HG03196 (cell line): ENCODE measurements at regions not wholly inside any gene's neighbourhood (a gene's known extent, or its start where the extent isn't known, plus 50 kb on each side); places are given as distances from the start of the nearest gene placed in this dataset.

Experiments used
- ATAC-seq: cut with Tn5 transposase; IDR thresholded peaks from one replicate; pipeline ENCODE4 v1.9.1; 2021; ENCODE audit not compliant: unreplicated experiment

DNA sequence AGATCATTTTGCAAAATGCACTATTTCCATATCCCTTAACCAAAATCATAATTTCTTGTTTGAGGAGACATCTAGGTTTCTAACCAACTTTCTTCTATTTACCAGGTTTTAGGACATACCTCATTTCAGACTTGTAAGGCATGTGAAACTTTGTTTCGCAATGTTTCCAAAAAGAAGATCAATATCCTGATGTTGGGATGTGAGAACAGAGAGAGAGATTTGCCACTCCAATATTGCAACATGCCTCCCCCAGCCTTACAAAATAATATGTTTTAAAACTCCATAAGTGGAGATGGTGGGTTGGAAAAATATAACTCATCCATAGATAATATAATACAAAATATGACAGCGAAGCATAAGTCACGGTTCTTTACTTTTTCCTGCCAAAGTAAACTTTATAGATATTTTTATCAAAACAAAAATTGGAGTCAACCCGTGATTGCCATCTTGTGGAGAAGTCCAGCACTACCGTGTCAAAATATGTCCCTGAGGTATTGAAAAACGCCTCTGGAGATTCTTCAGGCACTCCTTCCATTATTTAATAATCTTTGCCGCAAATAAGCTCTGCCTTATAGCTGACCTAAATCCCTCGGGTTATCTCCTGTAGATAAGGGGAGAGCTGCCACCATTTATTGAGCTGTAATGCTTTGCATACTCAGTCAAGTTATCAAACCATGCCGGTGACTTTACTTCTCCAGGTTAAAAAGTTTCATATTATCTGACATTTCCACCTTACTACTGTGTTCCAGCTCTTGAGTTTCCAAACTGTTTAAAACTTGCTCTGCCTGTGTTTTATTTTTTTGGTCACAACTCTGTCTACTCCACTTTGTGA, 534.2 kb downstream of the HACE1 start:
- ATAC-seq, result peak; percentile 20

DNA sequence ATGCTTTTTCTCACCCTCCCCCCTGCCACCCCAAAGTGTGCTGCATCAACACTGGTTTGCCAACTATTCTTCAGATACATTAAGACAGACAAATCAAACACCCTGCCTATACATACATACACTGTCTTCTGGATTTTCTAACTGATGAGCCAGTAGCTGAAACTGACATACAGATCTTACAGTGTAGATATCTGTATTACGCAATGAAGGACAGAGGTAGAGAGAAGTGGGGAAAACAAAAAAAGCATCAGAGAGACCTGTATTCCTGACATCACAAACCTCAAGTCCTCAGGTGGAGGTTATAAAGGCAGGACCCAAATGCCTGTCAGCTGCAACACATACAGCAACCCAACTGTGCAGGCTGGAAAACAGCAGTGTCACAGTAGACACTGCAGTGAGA, 535.4 kb downstream of the HACE1 start:
- no peak for ATAC-seq

DNA sequence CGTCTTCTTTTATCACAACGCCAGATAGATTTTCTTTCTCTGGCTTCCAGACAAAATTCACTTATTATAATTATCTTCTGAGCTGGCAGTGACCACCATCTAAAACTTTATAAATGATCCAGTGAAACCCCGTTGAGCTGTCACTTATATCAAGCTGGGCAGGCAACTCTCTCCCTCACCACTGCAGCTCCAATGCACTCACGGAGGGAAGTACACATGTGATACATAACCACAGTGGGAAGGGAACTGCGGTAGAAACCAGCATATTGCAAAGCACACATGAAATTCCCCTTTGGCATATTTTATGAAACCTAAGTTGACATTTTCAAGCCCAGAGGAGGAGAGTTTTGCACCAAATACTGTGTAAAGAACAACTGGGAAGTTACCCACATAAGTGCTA, 536.9 kb downstream of the HACE1 start:
- ATAC-seq, result no peak

DNA sequence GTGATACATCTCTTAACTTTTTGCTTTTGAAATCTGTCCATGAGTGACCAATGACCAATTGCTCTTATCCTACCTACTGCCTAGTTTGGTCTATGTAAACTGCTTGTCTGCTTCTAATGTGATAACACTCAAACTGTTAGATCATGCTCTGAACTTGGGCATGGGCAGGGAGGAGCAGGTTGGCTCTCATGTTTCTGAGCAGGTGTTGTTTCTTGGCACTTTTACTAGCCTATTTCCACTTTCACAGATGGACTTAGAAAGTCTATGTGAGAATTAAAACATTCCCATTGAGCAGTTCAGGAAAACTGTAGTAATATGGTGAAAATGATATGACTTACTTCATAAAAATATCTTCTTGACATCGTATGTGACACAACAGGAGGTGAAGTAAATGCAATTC, 538.4 kb downstream of the HACE1 start:
- ATAC-seq, result no peak

DNA sequence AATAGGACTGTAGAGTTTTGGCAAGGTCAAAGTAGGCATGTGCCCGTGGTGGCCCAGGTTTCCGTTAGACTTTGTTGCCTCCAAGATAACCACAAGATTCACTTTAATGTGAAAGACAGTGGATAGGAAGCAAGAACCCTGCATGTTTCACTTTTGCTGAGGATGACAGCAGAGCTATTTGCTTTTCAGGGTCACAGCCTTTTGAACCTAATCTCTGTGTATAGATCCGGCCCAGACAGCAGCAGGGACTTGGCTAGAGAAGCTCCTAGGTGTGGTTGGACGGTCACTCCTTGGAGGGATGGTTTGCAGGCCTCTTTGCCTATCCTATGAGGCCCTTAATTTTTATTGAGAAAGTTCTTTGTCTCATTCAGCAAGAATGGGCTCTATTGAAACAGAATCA, 538.8 kb downstream of the HACE1 start:
- ATAC-seq, result no peak

DNA sequence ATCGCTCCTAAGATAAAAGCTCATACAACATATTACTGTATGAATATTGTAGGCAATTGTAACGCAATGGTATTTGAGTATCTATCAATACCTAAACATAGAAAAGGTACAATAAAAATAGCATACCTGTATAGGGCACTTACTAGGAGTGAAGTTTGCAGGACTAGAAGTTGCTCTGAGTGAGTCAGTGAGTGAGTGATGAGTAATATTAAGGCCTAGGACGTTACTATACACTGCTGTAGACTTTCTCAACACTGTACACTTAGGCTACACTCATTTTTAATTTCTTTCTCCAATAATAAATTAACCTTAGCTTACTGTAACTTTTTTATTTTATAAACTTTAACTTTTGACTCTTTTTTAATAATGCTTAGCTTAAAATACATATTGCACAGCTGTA, 546.9 kb downstream of the HACE1 start:
- ATAC-seq, result no peak

DNA sequence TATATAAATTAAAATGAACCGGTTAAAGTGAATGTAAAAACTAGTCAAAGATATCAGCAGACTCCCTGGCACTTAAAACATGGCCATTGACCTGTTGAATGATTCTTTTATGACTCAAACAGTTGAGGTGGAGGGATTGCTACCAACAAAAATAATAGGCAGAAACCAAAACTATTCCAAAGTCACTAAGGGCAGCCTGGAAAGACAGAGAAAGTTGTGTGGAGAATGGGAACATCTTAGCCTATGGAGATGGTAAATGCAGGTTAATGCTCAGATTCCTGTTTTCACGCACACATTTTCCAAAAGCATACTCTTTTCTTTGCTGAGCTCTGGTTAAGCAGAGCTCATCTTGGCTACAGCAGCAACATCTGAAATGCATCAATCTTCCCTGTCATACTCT, 553.5 kb downstream of the HACE1 start:
- ATAC-seq, result no peak

DNA sequence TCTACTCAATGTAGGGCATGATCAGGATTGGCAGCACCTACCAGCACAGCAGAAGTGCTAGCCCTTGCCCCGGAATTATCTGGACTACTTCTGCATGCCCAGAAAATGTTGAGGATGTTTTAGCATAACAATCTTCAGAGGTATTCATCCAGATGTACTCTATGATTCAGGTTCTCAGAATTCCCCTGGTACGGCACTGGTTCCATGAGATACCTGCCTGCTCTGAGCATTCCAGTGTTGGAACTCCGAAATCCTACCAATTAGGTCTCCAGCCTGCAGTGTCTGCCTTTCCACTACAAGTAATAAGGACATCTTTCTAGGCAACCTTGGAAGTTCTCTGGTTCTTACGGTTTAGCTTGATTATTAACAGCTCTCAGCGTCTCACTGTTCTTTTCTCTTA, 554.5 kb downstream of the HACE1 start:
- ATAC-seq, result no peak

DNA sequence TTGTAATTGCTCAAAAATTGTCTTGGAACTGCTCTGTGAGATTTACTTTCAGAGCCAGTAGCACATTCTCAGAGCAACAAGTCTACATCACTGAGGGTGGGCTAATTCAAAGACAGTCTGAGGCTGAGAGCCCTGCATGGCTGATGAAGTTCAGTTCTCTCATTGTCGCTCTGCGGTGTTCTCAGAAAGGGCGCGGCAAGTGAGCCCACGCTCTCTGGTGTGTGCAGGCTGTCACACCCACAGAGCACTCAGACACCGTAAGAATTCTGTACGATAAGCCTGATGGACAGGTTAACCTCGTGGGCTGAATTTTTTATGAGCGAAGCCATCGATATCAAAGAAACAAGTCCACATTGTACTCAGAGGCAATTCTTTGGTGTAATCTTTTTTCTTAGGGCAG, 557.8 kb downstream of the HACE1 start:
- no peak for ATAC-seq

DNA sequence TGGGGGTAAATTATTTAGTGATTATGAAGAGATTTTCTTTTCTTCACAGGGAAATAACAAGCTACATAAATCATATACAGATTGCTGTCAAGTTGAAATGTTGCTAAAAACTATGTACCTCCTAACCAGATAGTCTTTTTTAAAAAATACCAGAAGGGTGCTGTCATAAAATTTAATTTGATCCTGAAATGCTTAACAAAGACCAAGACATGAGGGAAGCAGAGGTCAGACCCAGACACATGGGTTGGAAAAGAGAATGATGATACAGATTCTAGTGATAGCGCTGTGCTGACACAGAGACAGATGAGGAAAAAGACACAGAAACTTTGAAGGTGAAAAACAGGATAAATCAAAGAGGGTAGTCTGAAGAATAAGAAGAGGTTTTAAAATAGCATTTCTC, 573.1 kb downstream of the HACE1 start:
- ATAC-seq, result no peak

DNA sequence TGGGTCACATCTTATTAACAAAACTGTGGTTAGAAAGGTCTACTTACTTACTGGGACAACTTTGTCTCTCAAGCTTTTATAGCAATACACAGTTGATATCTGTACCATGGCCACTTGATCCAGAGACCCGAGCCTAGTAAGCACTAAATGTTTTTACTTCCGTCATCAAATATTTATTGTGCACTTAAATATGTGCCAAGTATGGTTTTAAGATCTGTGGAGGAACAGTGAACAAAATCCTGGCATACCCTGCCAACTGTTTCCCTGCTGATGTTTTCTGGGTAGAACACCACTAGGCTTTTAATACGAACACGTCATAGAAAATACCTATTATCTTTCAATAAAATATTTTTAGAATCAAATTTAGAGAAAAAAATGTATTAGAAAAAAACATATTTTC, 574.8 kb downstream of the HACE1 start:
- no peak for ATAC-seq

DNA sequence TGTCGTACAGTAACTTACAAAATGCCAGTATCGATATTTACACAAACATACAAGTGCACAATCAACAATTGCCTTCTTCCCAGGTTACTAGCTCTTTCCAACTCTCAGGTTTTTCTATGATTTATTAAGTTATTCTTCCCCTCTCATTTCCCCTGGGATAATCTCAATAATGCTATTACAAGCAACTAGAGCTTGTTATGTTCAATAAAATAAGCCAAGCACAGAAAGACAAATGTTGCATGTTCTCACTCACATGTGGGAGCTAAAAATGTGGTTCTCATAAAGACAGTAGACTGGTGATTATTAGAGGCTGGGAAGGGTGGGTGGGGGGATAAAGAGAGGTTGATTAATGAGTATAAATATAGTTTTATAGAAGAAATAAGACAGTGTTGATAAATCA, 577.1 kb downstream of the HACE1 start:
- no peak for ATAC-seq

DNA sequence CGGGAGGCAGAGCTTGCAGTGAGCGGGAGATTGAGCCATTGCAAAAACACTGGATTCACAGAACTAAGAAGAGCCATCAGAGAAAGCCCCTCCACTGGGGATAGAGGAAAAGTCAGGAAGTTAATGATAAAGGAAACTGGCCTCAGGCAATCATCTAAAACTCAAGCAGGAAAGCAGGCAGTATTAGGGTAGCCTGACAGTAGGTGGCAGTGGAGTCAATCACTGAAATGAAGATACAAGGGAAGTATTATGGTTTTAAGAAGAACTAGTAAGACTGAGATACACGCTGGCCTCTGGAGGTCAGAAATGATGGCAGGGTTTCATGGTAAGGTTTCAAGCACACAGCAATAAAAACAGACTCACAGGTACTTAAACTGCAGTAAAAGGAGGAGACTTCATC, 578.3 kb downstream of the HACE1 start:
- no peak for ATAC-seq

DNA sequence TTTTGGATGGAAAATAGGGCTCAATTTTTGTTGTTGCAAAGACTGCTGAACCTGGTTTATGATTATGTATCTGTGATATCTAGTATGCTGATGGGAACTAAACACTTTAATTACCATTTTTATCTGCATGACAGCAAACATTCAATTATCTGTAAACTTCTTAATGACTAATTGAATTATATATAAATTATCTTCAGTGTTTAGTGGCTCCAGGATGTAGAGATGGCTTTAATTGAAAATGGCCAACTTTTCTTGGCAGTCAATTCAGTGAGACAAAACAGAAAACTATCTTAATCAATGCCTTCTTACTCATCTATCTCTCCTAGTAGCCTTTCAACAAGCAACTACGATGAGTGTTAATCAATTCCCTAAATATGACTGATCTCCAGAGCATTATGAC, 591.3 kb downstream of the HACE1 start:
- no peak for ATAC-seq

DNA sequence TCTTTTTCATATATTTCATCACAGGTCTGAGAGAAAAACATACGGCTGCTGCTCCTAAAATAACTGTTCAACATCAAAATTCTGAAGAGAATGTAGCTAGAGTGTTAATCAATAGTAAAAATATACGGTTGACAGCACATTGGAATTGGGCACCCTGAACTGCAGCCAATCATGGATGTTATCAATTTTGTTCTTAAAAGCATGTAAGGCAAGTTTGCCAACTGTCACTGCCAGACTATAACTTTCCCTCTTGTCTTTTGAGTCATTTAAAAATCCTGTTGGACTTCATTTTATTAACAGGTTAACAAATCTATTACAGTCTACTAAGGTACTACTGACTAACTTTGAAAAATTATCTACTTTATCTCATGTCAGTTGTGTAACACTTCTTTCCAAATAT, 592.8 kb downstream of the HACE1 start:
- ATAC-seq, result no peak

DNA sequence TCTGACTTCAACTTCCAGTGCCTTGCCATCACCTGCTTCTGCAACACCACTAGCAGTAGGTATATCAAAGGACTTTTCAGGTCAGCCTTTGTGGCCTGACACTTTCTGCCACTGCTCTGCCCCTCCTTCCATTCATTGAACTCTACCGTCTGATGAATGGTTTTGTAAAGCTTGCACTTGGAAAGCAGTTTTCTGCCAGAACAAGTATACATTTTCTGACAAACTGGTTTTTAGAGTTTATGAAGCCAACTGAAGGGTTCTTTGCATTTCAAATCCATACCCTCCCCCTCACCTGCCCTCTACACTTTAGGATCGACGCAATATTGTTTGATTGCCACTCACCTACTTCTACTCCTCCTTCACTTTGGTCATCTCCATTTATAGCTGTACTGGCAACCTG, 603.1 kb downstream of the HACE1 start:
- ATAC-seq, result no peak

DNA sequence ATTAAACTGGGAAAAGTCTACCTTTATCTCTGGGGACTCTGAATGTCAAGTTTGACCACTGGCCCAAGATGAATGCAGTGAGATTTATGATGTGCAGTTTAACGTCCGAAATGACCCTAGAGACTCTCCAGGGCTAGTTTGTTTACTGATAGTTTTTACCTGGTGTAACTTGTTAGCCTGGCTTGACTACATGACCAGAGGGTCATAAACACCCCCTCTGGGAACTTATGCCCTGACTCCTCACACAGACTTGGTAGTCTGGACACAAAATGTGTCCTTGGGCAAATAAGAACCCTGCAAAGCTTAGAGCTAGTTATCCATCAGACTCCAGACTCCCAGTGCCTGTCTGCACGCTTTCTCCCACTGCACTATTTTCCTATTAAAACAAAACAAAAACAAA, 606.5 kb downstream of the HACE1 start:
- ATAC-seq, result no peak

DNA sequence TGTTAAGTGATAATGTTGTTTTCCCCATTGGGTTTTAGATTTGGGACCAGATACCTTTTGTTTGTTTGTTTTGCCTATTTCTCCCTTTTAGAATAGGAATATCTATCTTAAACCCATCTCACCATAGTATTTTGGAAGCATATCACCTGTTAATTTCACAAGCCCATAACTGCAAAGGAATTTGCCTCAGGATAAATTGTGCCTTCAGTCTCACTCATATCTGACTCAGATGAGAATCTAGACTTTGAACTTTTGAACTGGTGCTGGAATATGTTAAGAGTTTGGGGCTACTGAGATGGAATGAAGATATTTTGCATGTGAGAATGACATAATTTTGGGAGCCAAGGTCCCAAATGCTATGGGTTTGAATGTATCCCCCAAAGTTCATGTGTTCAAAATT, 607.4 kb downstream of the HACE1 start:
- no peak for ATAC-seq

DNA sequence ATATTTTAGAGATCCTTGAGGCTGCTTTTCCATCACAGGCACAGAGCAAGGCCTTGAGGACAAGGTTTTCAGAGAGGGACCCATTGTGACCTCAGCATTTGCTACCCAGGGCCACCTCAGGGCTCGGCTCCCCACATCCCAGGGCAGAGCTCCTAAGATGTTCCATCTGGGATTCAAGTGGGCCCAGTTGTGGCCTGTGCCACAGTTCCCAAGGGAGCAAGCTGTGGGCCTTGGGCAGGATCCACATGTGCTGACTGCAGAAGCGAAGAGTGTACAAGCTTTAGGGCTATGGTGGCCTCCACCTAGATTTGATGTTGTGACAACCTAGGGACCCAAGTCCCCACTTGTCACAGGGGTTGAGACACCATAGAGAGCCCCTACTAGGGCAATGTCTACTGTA, 608.1 kb downstream of the HACE1 start:
- no peak for ATAC-seq

DNA sequence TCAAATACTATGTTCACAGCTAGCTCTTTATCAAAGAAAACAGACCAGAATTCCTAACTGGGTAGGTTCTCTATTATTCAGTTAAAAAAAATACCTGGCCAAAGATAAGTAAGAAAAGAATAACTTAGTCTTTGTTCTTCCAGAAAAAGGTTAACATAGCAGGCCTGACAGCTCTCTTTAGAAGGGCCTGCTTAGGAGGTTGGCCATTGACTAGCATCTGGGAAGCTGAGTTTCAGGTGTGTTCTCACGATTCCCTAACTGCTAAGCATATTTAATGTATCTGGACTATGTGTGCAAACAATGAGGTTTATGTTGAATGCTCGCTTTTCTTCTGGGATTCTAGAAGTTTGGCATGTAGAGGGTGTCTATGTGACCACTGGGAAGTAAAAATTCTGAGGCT, 618.9 kb downstream of the HACE1 start:
- no peak for ATAC-seq

DNA sequence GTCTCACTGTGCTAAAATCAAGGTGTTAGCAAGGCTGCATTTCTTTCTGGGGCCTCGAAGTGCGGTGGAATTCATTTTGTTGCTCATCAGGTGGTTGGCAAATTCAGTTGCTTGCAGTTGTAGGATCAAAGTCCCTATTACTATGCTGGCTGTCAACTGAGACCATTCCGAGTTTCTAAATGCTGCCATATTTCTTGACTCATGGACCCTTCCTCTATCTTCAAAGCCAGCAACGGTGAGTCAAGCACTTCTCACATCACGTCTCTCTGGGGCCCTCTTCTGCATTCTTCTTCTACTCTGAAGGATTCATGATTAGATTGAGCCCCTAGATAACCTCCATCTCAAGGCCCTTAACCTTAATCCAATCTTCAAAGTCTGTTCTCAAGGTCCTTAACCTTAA, 619.7 kb downstream of the HACE1 start:
- no peak for ATAC-seq

DNA sequence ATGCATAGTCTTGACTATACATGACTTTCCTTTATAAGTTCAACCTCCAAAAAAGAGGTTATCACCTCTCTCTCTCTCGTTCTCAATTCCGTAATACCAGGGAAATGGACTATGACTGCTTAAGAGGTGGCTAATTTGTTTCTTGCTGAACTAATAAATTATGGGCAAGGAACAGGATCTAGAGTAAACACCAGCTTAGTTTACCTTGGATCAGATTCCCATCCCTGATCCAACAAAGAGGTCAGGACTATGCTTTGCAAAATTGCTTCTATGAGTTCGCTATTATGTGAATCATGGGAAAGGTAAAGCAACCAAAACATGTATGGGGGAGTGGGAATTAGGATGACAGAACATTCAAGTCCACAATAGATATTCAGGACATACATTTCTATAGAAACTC, 630.7 kb downstream of the HACE1 start:
- ATAC-seq, result no peak

DNA sequence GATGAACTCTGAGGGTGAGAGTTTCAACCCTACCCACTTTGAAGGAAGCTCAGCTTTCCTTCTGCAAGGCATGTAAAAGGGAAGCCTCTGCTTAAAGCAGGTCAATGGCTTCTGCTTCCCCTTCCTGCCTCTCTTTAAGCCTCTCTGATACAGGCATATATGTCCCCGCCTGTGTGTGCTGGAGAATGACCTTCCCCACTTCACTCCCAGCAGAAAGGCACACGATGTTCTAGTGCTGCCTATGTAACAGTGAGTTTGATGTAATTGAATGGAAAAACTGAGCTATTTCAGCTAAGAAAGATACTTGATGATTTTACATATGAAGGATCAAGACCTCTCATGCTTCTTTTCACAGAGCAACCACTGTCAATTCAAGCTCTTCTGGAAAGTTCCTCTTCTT, 632.2 kb downstream of the HACE1 start:
- no peak for ATAC-seq
